ENCODE measurements at regions not wholly inside any gene's neighbourhood (a gene's known extent, or its start where the extent isn't known, plus 50 kb on each side); places are given as distances from the start of the nearest gene placed in this dataset.

DNA sequence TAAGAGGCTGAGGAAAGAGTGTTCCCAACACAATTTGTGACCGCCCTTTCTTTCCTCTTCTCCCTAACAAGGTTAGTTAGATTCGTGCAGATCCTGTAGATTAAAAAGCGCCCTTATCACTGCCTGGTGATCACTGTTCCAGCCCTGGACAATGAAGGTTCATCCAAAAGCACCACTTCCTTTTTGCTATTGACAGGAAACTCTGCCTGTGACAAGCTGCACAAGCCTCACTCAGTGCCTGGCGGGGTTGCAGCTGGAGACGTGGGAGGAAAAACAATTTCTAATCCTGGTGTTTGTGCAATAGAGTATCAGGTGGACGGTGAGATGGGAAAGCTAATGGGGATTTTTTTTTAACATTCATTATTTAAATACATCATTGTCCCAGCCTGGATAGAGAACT lies 105.9 kb upstream of the CAV2 start:
- H3K4me3 ChIP-seq (ENCODE audit: low read depth, low read length): no peak overlapping the region
- H3K9me3 ChIP-seq (ENCODE audit: control insufficient read depth, low read length): no peaks in the 10 kb centered on the region
- no peak overlapping the region for H3K9ac ChIP-seq
- TF ChIP-seq, protein P1, sequence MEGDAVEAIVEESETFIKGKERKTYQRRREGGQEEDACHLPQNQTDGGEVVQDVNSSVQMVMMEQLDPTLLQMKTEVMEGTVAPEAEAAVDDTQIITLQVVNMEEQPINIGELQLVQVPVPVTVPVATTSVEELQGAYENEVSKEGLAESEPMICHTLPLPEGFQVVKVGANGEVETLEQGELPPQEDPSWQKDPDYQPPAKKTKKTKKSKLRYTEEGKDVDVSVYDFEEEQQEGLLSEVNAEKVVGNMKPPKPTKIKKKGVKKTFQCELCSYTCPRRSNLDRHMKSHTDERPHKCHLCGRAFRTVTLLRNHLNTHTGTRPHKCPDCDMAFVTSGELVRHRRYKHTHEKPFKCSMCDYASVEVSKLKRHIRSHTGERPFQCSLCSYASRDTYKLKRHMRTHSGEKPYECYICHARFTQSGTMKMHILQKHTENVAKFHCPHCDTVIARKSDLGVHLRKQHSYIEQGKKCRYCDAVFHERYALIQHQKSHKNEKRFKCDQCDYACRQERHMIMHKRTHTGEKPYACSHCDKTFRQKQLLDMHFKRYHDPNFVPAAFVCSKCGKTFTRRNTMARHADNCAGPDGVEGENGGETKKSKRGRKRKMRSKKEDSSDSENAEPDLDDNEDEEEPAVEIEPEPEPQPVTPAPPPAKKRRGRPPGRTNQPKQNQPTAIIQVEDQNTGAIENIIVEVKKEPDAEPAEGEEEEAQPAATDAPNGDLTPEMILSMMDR (IDR thresholded peaks at IDR 0.05): no peak
- no peaks in the 10 kb centered on the region for H3K36me3 ChIP-seq (ENCODE audit: control insufficient read depth, insufficient read depth, low read length)
- no peak overlapping the region for H3K4me2 ChIP-seq (ENCODE audit: low read length)
- H3K79me2 ChIP-seq: no peaks in the 10 kb centered on the region
- no peak overlapping the region for H3K27ac ChIP-seq
- H3K4me1 ChIP-seq: no peaks in the 10 kb centered on the region
- no peaks in the 10 kb centered on the region for H3K27me3 ChIP-seq (ENCODE audit: control insufficient read depth, insufficient read depth, low read length)
- H2AFZ ChIP-seq: no peak overlapping the region

DNA sequence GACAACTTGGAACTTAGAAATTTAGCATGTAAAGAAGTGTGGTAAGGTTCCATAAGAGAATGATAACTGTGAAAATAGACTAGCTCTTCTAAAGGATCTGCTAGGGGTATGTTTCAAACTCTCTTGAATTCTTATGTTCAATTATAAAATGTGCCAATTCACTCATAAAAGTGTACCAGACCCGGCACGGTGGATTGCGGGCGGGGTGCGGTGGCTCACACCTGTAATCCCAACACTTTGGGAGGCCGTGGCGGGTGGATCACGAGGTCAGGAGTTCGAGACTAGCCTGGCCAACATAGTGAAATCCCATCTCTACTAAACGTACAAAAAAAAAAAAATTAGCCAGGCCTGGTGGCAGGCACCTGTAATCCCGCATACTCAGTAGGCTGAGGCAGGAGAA lies 105.4 kb upstream of the CAV2 start:
- Histone ChIP-seq H3K4me2 (ENCODE audit: low read length) (no peak overlapping the region), H3K4me1 (no peaks in the 10 kb centered on the region), H3K27me3 (ENCODE audit: control insufficient read depth, insufficient read depth, low read length) (no peaks in the 10 kb centered on the region), H3K79me2 (no peaks in the 10 kb centered on the region), H2AFZ (no peak overlapping the region), H3K36me3 (ENCODE audit: control insufficient read depth, insufficient read depth, low read length) (no peaks in the 10 kb centered on the region), H3K9me3 (ENCODE audit: control insufficient read depth, low read length) (no peaks in the 10 kb centered on the region), H3K9ac (no peak overlapping the region), H3K27ac (no peak overlapping the region), H3K4me3 (ENCODE audit: low read depth, low read length) (no peak overlapping the region)
- TF ChIP-seq, protein P1 (IDR thresholded peaks at IDR 0.05): no peak

DNA sequence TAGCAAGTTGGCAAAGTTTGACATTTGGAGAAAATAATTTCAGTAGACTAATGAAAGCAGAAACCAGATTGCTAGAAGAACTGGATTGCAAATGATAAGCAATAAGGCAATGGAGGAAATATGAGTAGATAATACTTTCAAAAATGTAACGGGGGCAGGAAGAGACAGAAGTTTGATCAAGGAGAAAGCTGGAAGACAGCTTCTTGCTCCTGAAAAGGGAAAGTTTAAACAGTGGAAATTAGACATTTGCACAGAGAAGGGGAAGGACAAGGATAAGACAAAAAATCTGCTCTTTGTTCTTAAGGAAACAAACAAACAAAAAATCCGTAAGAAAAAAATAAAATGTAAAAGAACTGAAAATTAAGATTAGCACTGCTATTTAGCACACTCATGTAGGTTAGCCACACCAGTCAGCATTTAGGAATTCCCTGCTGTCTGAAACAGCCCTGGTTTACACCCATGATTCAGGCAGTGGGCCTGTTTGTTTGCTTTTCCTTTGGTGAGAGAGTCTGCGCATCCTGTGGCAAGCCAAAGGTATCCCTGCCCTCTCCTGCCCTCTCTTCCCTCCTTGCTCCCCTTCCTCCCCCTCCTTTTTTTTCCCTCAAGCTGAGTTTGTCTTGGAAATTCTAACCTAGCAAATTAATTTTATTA lies 104.3 kb upstream of the CAV2 start:
- H3K4me3 ChIP-seq (ENCODE audit: low read depth, low read length): no peak overlapping the region
- H3K27me3 ChIP-seq (ENCODE audit: control insufficient read depth, insufficient read depth, low read length): no peaks in the 10 kb centered on the region
- H3K4me2 ChIP-seq (ENCODE audit: low read length): no peak overlapping the region
- no peak overlapping the region for H2AFZ ChIP-seq
- H3K4me1 ChIP-seq: no peaks in the 10 kb centered on the region
- H3K9me3 ChIP-seq (ENCODE audit: control insufficient read depth, low read length): no peaks in the 10 kb centered on the region
- TF ChIP-seq, protein P1 (IDR thresholded peaks at IDR 0.05): no peak
- H3K36me3 ChIP-seq (ENCODE audit: control insufficient read depth, insufficient read depth, low read length): no peaks in the 10 kb centered on the region
- no peaks in the 10 kb centered on the region for H3K79me2 ChIP-seq
- H3K27ac ChIP-seq: no peak overlapping the region
- no peak overlapping the region for H3K9ac ChIP-seq

DNA sequence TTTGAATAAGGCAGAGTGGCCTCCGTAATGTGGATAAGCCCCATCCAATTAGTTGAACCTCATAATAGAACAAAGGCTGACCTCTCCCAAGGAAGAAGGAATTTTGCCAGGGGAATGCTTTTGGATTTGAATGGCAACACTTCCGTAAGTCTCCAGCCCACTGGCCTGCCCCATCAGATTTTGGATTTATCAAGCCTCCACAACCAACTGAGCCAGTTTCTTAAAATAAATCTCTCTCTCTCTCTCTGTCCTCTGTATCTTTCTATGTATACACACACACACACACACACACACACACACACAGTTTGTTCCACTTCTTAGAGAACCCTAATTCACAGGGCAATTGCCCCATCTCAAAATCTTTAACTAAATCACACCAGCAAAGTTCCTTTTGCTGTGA lies 100.9 kb upstream of the CAV2 start:
- TF ChIP-seq, protein P1 (IDR thresholded peaks at IDR 0.05): no peak
- no peak overlapping the region for H3K4me2 ChIP-seq (ENCODE audit: low read length)
- no peaks in the 10 kb centered on the region for H3K79me2 ChIP-seq
- H3K9me3 ChIP-seq (ENCODE audit: control insufficient read depth, low read length): no peaks in the 10 kb centered on the region
- no peak overlapping the region for H3K4me3 ChIP-seq (ENCODE audit: low read depth, low read length)
- no peaks in the 10 kb centered on the region for H3K4me1 ChIP-seq
- no peak overlapping the region for H3K27ac ChIP-seq
- H3K9ac ChIP-seq: no peak overlapping the region
- no peak overlapping the region for H2AFZ ChIP-seq
- no peaks in the 10 kb centered on the region for H3K27me3 ChIP-seq (ENCODE audit: control insufficient read depth, insufficient read depth, low read length)
- no peaks in the 10 kb centered on the region for H3K36me3 ChIP-seq (ENCODE audit: control insufficient read depth, insufficient read depth, low read length)

DNA sequence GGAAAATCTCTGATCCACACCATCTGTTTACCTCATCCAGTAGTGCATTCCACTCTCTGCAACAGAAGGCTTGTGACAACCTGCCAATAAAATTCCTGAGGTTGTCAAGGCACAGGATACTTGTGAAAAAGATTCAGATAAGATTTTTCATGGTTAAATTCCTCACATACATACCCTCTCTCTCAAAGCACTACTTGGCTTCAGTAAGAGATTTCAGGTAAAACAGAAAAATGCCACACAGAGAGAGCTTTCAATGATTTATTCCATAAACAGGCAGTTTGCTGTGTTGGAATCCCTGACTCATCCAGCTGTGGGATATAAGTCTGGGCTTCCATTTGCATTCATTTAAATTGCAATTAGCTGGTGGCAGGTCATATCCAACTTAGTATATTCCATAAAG lies 99.7 kb upstream of the CAV2 start:
- H3K4me3 ChIP-seq (ENCODE audit: low read depth, low read length): no peak overlapping the region
- H3K79me2 ChIP-seq: no peaks in the 10 kb centered on the region
- no peak overlapping the region for H3K9ac ChIP-seq
- no peaks in the 10 kb centered on the region for H3K36me3 ChIP-seq (ENCODE audit: control insufficient read depth, insufficient read depth, low read length)
- no peak overlapping the region for H2AFZ ChIP-seq
- TF ChIP-seq, protein P1 (IDR thresholded peaks at IDR 0.05): no peak
- no peaks in the 10 kb centered on the region for H3K9me3 ChIP-seq (ENCODE audit: control insufficient read depth, low read length)
- no peaks in the 10 kb centered on the region for H3K27me3 ChIP-seq (ENCODE audit: control insufficient read depth, insufficient read depth, low read length)
- no peak overlapping the region for H3K4me2 ChIP-seq (ENCODE audit: low read length)
- no peak overlapping the region for H3K27ac ChIP-seq
- no peaks in the 10 kb centered on the region for H3K4me1 ChIP-seq
